ENCODE measurements at regions not wholly inside any gene's neighbourhood (a gene's known extent, or its start where the extent isn't known, plus 50 kb on each side); places are given as distances from the start of the nearest gene placed in this dataset.
A peak's percentile ranks its signal among the peaks of the same experiment; 100 is the strongest.

- no peak overlapping the region for H2AFZ ChIP-seq (ENCODE audit: low read depth, low read length)
- H3K9me2 ChIP-seq (ENCODE audit: insufficient read depth, low read length) = no peaks in the 10 kb centered on the region
- no peaks in the 10 kb centered on the region for H3K27me3 ChIP-seq (ENCODE audit: insufficient read depth, low read depth, low read length)
- H3K4me3 ChIP-seq (ENCODE audit: low read length) = no peak overlapping the region
- no peaks in the 10 kb centered on the region for H3K9me3 ChIP-seq (ENCODE audit: low read length)
- no peak for TF ChIP-seq CTCF (IDR thresholded peaks at IDR 0.05; ENCODE audit: poor library complexity, severe bottlenecking)
- TF ChIP-seq RAD21 (conservative IDR thresholded peaks at IDR 0.05) = no peak
- peak; percentile 65 for TF ChIP-seq POLR2AphosphoS5 (IDR thresholded peaks at IDR 0.05)
- TF ChIP-seq REST (IDR thresholded peaks at IDR 0.05; ENCODE audit: borderline replicate concordance) = no peak
- H3K4me2 ChIP-seq (ENCODE audit: low read length) = no peak overlapping the region
- no peaks in the 10 kb centered on the region for H3F3A ChIP-seq (ENCODE audit: insufficient read depth, low read length, poor library complexity, severe bottlenecking)
- H3K79me2 ChIP-seq (replicated peaks; ENCODE audit: insufficient read depth, low read length) = no peaks in the 10 kb centered on the region
- no peaks in the 10 kb centered on the region for H4K20me1 ChIP-seq (ENCODE audit: insufficient read depth)
- H3K27ac ChIP-seq (ENCODE audit: low read length) = no peak overlapping the region
- no peak overlapping the region for H3K9ac ChIP-seq (ENCODE audit: low read length)
- H3K36me3 ChIP-seq (ENCODE audit: insufficient read depth, low read length) = no peaks in the 10 kb centered on the region
Observed at GRCh38 chr1:30036229-30036547, 687.2 kb downstream of the MATN1 start.

GRCh38 chr1:30035522-30036228 is 687.7 kb downstream of the MATN1 start:
- H3K27ac ChIP-seq (ENCODE audit: low read length) = no peak overlapping the region
- H3K27me3 ChIP-seq (ENCODE audit: insufficient read depth, low read depth, low read length) = no peaks in the 10 kb centered on the region
- H3F3A ChIP-seq (ENCODE audit: insufficient read depth, low read length, poor library complexity, severe bottlenecking) = no peaks in the 10 kb centered on the region
- no peaks in the 10 kb centered on the region for H3K9me3 ChIP-seq (ENCODE audit: low read length)
- H3K9me2 ChIP-seq (ENCODE audit: insufficient read depth, low read length) = no peaks in the 10 kb centered on the region
- no peak overlapping the region for H3K4me2 ChIP-seq (ENCODE audit: low read length)
- no peaks in the 10 kb centered on the region for H3K36me3 ChIP-seq (ENCODE audit: insufficient read depth, low read length)
- no peak overlapping the region for H3K9ac ChIP-seq (ENCODE audit: low read length)
- H3K4me3 ChIP-seq (ENCODE audit: low read length) = no peak overlapping the region
- no peak overlapping the region for H2AFZ ChIP-seq (ENCODE audit: low read depth, low read length)
- H3K79me2 ChIP-seq (replicated peaks; ENCODE audit: insufficient read depth, low read length) = no peaks in the 10 kb centered on the region
- TF ChIP-seq EP300 (conservative IDR thresholded peaks at IDR 0.05; ENCODE audit: poor library complexity, severe bottlenecking) (no peak), POLR2AphosphoS5 (IDR thresholded peaks at IDR 0.05) (no peak), TAF1 (IDR thresholded peaks at IDR 0.05; ENCODE audit: low read depth) (no peak), MXI1 (conservative IDR thresholded peaks at IDR 0.05; ENCODE audit: poor library complexity, severe bottlenecking) (no peak), RAD21 (conservative IDR thresholded peaks at IDR 0.05) (no peak), SMC3 (conservative IDR thresholded peaks at IDR 0.05; ENCODE audit: poor library complexity) (no peak), REST (IDR thresholded peaks at IDR 0.05; ENCODE audit: borderline replicate concordance) (no peak), EZH2 (IDR thresholded peaks at IDR 0.05; ENCODE audit: borderline replicate concordance, insufficient read depth, low read length, poor library complexity, severe bottlenecking) (no peak), CTCF (IDR thresholded peaks at IDR 0.05; ENCODE audit: poor library complexity, severe bottlenecking) (no peak)
- no peaks in the 10 kb centered on the region for H4K20me1 ChIP-seq (ENCODE audit: insufficient read depth)

All from neural cell (in vitro differentiated cells).